ENCODE measurements at regions not wholly inside any gene's neighbourhood (a gene's known extent, or its start where the extent isn't known, plus 50 kb on each side); places are given as distances from the start of the nearest gene placed in this dataset.

DNA sequence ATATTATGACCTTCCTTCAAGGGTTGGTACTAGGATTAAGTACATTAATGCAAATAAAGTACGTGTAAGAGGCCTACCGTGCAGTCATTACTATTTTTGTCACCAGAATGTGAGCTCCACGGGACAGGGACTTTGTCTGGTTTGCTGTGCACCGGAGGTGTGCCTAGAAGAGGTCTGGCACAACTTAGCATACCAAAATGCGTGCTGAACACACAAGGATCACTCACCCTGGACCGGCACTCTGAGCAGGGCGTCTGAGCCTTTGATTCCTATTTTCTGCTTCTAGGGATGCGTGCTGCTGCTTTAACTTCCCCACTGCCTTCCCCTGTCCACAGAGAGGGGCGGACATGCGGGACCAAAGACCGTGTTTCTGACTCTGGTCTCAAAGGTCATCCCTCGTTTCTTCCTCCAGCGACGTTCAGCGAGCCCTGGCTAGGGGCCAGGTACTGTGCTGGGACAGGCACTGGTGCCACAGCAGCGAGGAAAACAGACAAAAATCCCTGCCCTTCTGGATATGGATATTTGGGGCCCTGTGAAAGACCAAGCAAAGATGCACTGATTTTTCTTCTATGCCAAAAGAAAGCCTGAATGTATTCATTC, 222.7 kb downstream of the BMP7 start:
- no peak overlapping the region for H3K4me3 ChIP-seq (ENCODE audit: low read length)
- ChIA-PET POLR2A (ENCODE audit: unreplicated experiment) (no interaction called here), CTCF (no interaction called here)
- ATAC-seq = no peak
- H2AFZ ChIP-seq (ENCODE audit: low read length) = no peak overlapping the region
- no peak overlapping the region for H3K27ac ChIP-seq (ENCODE audit: low read length)
- H3K79me2 ChIP-seq (ENCODE audit: low read length) = no peaks in the 10 kb centered on the region
- BruUV-seq (replicated peaks) = no TSS peak
- no peak overlapping the region for H3K9ac ChIP-seq (ENCODE audit: low read length)
- intact Hi-C loops (cut with micrococcal nuclease) = no loop called here
- no peak overlapping the region for H3K4me2 ChIP-seq (ENCODE audit: low read length)
- H3F3A ChIP-seq (ENCODE audit: low read length, unreplicated experiment) = no peaks in the 10 kb centered on the region
- H3K36me3 ChIP-seq (ENCODE audit: low read depth, low read length) = no peaks in the 10 kb centered on the region
- no peaks in the 10 kb centered on the region for H4K20me1 ChIP-seq (ENCODE audit: low read length)
- peaks cover 29% of the 10 kb centered on the region for H3K4me1 ChIP-seq (ENCODE audit: insufficient read depth, low read length)
- no peaks in the 10 kb centered on the region for H3K27me3 ChIP-seq (ENCODE audit: low read length)
- no peaks in the 10 kb centered on the region for H3K9me3 ChIP-seq (ENCODE audit: low read length)
- TF ChIP-seq, protein P1, sequence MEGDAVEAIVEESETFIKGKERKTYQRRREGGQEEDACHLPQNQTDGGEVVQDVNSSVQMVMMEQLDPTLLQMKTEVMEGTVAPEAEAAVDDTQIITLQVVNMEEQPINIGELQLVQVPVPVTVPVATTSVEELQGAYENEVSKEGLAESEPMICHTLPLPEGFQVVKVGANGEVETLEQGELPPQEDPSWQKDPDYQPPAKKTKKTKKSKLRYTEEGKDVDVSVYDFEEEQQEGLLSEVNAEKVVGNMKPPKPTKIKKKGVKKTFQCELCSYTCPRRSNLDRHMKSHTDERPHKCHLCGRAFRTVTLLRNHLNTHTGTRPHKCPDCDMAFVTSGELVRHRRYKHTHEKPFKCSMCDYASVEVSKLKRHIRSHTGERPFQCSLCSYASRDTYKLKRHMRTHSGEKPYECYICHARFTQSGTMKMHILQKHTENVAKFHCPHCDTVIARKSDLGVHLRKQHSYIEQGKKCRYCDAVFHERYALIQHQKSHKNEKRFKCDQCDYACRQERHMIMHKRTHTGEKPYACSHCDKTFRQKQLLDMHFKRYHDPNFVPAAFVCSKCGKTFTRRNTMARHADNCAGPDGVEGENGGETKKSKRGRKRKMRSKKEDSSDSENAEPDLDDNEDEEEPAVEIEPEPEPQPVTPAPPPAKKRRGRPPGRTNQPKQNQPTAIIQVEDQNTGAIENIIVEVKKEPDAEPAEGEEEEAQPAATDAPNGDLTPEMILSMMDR (conservative IDR thresholded peaks at IDR 0.05; ENCODE audit: low read depth, low read length) = no peak
- TF ChIP-seq EZH2phosphoT487 (IDR thresholded peaks at IDR 0.05; ENCODE audit: borderline replicate concordance, low read length) = no peak
- no peak for TF ChIP-seq EZH2 (IDR thresholded peaks at IDR 0.05; ENCODE audit: low read length, unreplicated experiment)
- DNase-seq = no peak
- H3K9me2 ChIP-seq (replicated peaks; ENCODE audit: low read length) = no peaks in the 10 kb centered on the region

DNA sequence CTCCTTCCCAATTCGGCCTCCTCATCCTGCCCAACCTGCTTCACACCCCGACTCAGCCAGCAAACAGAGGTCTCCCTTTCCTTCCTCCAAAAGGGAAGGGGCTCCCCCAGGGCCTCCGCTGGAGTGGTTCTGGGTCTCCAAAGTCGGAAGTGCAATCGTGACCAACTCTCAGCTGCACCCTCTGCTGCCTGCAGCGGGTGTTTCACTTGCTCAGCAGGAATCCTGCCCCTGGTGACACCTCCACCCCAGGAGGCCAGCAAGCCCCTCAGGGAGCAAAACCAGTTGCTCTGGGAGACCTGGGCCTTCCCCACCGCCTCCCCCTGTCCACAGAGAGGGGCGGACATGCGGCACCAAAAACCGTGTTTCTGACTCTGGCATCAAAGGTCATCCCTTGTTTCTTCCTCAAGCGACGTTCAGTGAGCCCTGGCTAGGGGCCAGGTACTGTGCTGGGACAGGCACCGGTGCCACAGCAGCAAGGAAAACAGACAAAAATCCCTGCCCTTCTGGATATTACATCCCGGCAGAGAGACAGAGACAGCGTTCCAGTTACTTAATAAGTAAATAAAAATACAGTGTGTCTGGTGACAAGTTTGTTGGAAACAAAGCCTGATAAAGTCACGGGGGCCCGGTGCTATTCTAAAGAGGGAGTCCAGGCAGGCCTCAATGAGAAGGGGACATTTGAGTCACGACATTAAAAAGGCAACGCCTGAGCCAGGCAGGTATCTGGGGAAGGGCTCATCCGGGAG, 219.0 kb downstream of the BMP7 start:
- Histone ChIP-seq H3K27me3 (ENCODE audit: low read length) (no peaks in the 10 kb centered on the region), H3K79me2 (ENCODE audit: low read length) (no peaks in the 10 kb centered on the region), H3F3A (ENCODE audit: low read length, unreplicated experiment) (no peaks in the 10 kb centered on the region), H3K9ac (ENCODE audit: low read length) (no peak overlapping the region), H3K9me2 (replicated peaks; ENCODE audit: low read length) (no peaks in the 10 kb centered on the region), H3K36me3 (ENCODE audit: low read depth, low read length) (no peaks in the 10 kb centered on the region), H3K27ac (ENCODE audit: low read length) (no peak overlapping the region), H3K4me2 (ENCODE audit: low read length) (peak overlapping the region; percentile 48), H3K9me3 (ENCODE audit: low read length) (no peaks in the 10 kb centered on the region), H3K4me1 (ENCODE audit: insufficient read depth, low read length) (peaks cover 10% of the 10 kb centered on the region), H3K4me3 (ENCODE audit: low read length) (no peak overlapping the region), H4K20me1 (ENCODE audit: low read length) (no peaks in the 10 kb centered on the region), H2AFZ (ENCODE audit: low read length) (peak overlapping the region; percentile 60; the same call in 1 of the 2 replicates)
- no TSS peak for BruUV-seq (replicated peaks)
- POLR2A ChIA-PET (ENCODE audit: unreplicated experiment) = no interaction called here
- peak; percentile 66 for ATAC-seq
- intact Hi-C loops (cut with micrococcal nuclease) = no loop called here
- peak; percentile 58 for DNase-seq
- TF ChIP-seq EZH2phosphoT487 (IDR thresholded peaks at IDR 0.05; ENCODE audit: borderline replicate concordance, low read length) (no peak), EZH2 (IDR thresholded peaks at IDR 0.05; ENCODE audit: low read length, unreplicated experiment) (no peak)
- TF ChIP-seq, protein P1 (conservative IDR thresholded peaks at IDR 0.05; ENCODE audit: low read depth, low read length) = peak; percentile 65
- CTCF ChIA-PET = no interaction called here

Measured in PC-3 (cell line).